ENCODE measurements at regions not wholly inside any gene's neighbourhood (a gene's known extent, or its start where the extent isn't known, plus 50 kb on each side); places are given as distances from the start of the nearest gene placed in this dataset.

- TF ChIP-seq EZH2phosphoT487 (IDR thresholded peaks at IDR 0.05; ENCODE audit: low read depth): no peak
- no peak for TF ChIP-seq CTCF (IDR thresholded peaks at IDR 0.05; ENCODE audit: low read depth, low read length)
Observed at GRCh38 chr7:3143869-3144775, 100.5 kb upstream of the CARD11 start.
